ENCODE measurements at regions not wholly inside any gene's neighbourhood (a gene's known extent, or its start where the extent isn't known, plus 50 kb on each side); places are given as distances from the start of the nearest gene placed in this dataset.

GRCh38 chr14:38839694-38840365 lies 263.2 kb downstream of the SEC23A start:
- no peak for DNase-seq

GRCh38 chr14:38838979-38839323 lies 264.1 kb downstream of the SEC23A start:
- DNase-seq: no peak

GRCh38 chr14:38838049-38838978 lies 264.7 kb downstream of the SEC23A start:
- DNase-seq: no peak

- no peak for DNase-seq
Observed at GRCh38 chr14:38837343-38838048, 265.5 kb downstream of the SEC23A start.

GRCh38 chr14:38836539-38836938 lies 266.5 kb downstream of the SEC23A start:
- no peak for DNase-seq

- no peak for DNase-seq
Observed at GRCh38 chr14:38835874-38836273, 267.2 kb downstream of the SEC23A start.

- no peak for DNase-seq
Observed at GRCh38 chr14:38828183-38828827, 274.7 kb downstream of the SEC23A start.

GRCh38 chr14:38824706-38825105 lies 278.3 kb downstream of the SEC23A start:
- no peak for DNase-seq

- no peak for DNase-seq
Observed at GRCh38 chr14:38818555-38818954, 284.5 kb downstream of the SEC23A start.

- no peak for DNase-seq
Observed at GRCh38 chr14:38808734-38809455, 294.1 kb downstream of the SEC23A start.

- DNase-seq: no peak
Observed at GRCh38 chr14:38799671-38800070, 303.4 kb downstream of the SEC23A start.

GRCh38 chr14:38794677-38795076 lies 308.4 kb downstream of the SEC23A start:
- no peak for DNase-seq

GRCh38 chr14:38791862-38792261 lies 311.2 kb downstream of the SEC23A start:
- no peak for DNase-seq

GRCh38 chr14:38790916-38791315 lies 312.1 kb downstream of the SEC23A start:
- no peak for DNase-seq

- no peak for DNase-seq
Observed at GRCh38 chr14:38789805-38790204, 313.2 kb downstream of the SEC23A start.

- DNase-seq: no peak
Observed at GRCh38 chr14:38788060-38788459, 315.0 kb downstream of the SEC23A start.

- DNase-seq: no peak
Observed at GRCh38 chr14:38786921-38787320, 316.1 kb downstream of the SEC23A start.

GRCh38 chr14:38777401-38777800 lies 325.6 kb downstream of the SEC23A start:
- no peak for DNase-seq

GRCh38 chr14:38775986-38776385 lies 327.0 kb downstream of the SEC23A start:
- no peak for DNase-seq

- no peak for DNase-seq
Observed at GRCh38 chr14:38774162-38774561, 328.9 kb downstream of the SEC23A start.

- DNase-seq: no peak
Observed at GRCh38 chr14:38770251-38770650, 332.8 kb downstream of the SEC23A start.

- no peak for DNase-seq
Observed at GRCh38 chr14:38762845-38763244, 340.2 kb downstream of the SEC23A start.
